Heart left ventricle (tissue), 16 donors: ENCODE measurements at regions not wholly inside any gene's neighbourhood (a gene's known extent, or its start where the extent isn't known, plus 50 kb on each side); places are given as distances from the start of the nearest gene placed in this dataset.
A peak's percentile ranks its signal among the peaks of the same experiment; 100 is the strongest.
"Not testable (repeated sequence)": the region's sequence is repeated elsewhere in the genome, so short reads cannot be mapped to it uniquely, and the experiment has no call there.

Experiments
- ATAC-seq, 4 donors: fragments of 200-7000 bp; cut with Tn5 transposase; one replicate each; pipeline ENCODE4 v1.9.1; 2020 to 2022; ENCODE audit warnings: moderate library complexity in 4 of 4, mild to moderate bottlenecking in 3 of 4, moderate number of reproducible peaks in 1 of 4
- DNase-seq, 5 donors: peaks; one replicate each; pipeline ENCODE4 v3.0.0-alpha.2; 2020
- H3K27ac ChIP-seq, 12 donors: fragments of 200-600 bp; sonication (generic) in 4 of 12; one replicate each; pipeline versions ENCODE4 v1.5.0 to v1.8.0; 2016 to 2022; ENCODE audit warnings: mild to moderate bottlenecking in 2 of 12
- H3K27me3 ChIP-seq, 9 donors: fragments of 200-600 bp; sonication (generic) in 2 of 9; one replicate each; pipeline versions ENCODE4 v1.5.1 to v1.8.0; 2016 to 2022; ENCODE audit warnings: mild to moderate bottlenecking in 3 of 9
- H3K36me3 ChIP-seq, 9 donors: fragments of 200-600 bp; sonication (generic) in 2 of 9; one replicate each; pipeline versions ENCODE4 v1.5.0 to v1.8.0; 2018 to 2022; ENCODE audit warnings: mild to moderate bottlenecking in 2 of 9
- H3K4me1 ChIP-seq, 12 donors: fragments of 200-600 bp; sonication (generic) in 4 of 12; one replicate each; pipeline versions ENCODE4 v1.5.0 to v1.8.0; 2016 to 2022; ENCODE audit warnings: mild to moderate bottlenecking in 3 of 12
- H3K4me3 ChIP-seq, 12 donors: fragments of 200-600 bp; sonication (generic) in 4 of 12; one replicate each; pipeline versions ENCODE4 v1.5.0 to v1.8.0; 2017 to 2022; ENCODE audit warnings: mild to moderate bottlenecking in 9 of 12, moderate library complexity in 4 of 12
- H3K9me3 ChIP-seq, 12 donors: fragments of 200-600 bp; sonication (generic) in 4 of 12; one replicate each; pipeline versions ENCODE4 v1.5.0 to v1.8.0; 2016 to 2022; ENCODE audit warnings: mild to moderate bottlenecking in 1 of 12
- CTCF ChIP-seq, 12 donors: fragments of 200-600 bp; sonication (generic) in 4 of 12; IDR thresholded peaks; one replicate each; pipeline versions ENCODE4 v1.5.0 to v1.8.0; 2018 to 2022; ENCODE audit warnings: antibody characterized with exemption in 12 of 12, mild to moderate bottlenecking in 5 of 12
- POLR2A ChIP-seq, 2 donors: fragments of 450-650 bp; IDR thresholded peaks; one replicate each; pipeline ENCODE4 v1.6.1; 2017; ENCODE audit warnings: antibody characterized with exemption in 2 of 2, mild to moderate bottlenecking in 2 of 2, moderate library complexity in 2 of 2
- WGBS, 4 donors: extraction: QIAGEN DNeasy Blood & Tissue Kit in 2 of 4; methylation state at CpG; one replicate each; pipeline versions ENCODE4 v1.1.5 to v1.1.7; 2013 to 2018; 5-methylcytosine and 5-hydroxymethylcytosine counted together
- intact Hi-C, 10 donors: fragments of 100-400 bp; cut with DNase I; formaldehyde crosslinking; loops; one replicate each; pipeline versions ENCODE4 v1.11.1 to v1.14.2; 2022
- donor health status: ischemic (EF 13 %, LVEDD 7.1; RV severe dilation, severe dysfunction).
- donor health status: healthy with polysubstance abuse.
- donor health status: DM: no; HTN: yes; CAD: no.
- donor health status: DM: no; HTN: no; CAD: no.
- donor health status: ischemic (EF 25% LVEDD 6.9; RV normal size, moderate dysfunction).
- donor health status: ischemic (EF 25% LVEDD 5.7; RV mildly dilated, moderate dysfunction).
- donor health status: healthy.
- donor health status: DM: yes; HTN: yes; CAD: no.
- donor health status: ischemic (EF 35%, LVEDD 5.7; RV mildly dilated, moderate dysfunction).
- donor health status: nonischemic (EF 11% LVEDD 7.7; RV severe dilation, severe dysfunction).
- donor health status: DM: yes; HTN: yes; CAD: no.
- donor health status: PGD.
- donor health status: ischemic (EF 29% LVEDD 5.4; RV normal size, mild dysfunction).
- donor health status: nonischemic (EF 23%, LVEDD 6.1; RV moderate dilation, normal function).

GRCh38 chr15:31203999-31204398 lies 102.5 kb upstream of the TRPM1 start:
- DNase-seq (no peak), ATAC-seq (no peak)
- Histone ChIP-seq H3K27me3 (no peaks in the 10 kb centered on the region), H3K4me3 (no peak overlapping the region), H3K27ac (no peak overlapping the region), H3K4me1 (peaks cover 0 to 8% (median 0%) of the 10 kb centered on the region in 12 donors), H3K36me3 (no peaks in the 10 kb centered on the region), H3K9me3 (no peaks in the 10 kb centered on the region)
- intact Hi-C loops = loop anchor here in 6 of 10 donors (2.0 to 10.0 kb wide), 4 partner anchors 113 to 285 kb away; no protein-coding TSS in a partner anchor
- 63 to 73% (median 67%) methylated on average over 8 of the region's 8 CpGs for WGBS, 4 donors
- TF ChIP-seq CTCF (IDR thresholded peaks at IDR 0.05) (no peak), POLR2A (IDR thresholded peaks at IDR 0.05) (no peak)

- DNase-seq = no peak
- no peaks in the 10 kb centered on the region for H3K27me3 ChIP-seq
- H3K9me3 ChIP-seq = peaks cover 0 to 11% (median 2%) of the 10 kb centered on the region in 12 donors
- 65 to 74% (median 71%) methylated on average over 9 to 14 of the region's 14 CpGs for WGBS, 4 donors
- H3K4me3 ChIP-seq = no peak overlapping the region
- TF ChIP-seq POLR2A (IDR thresholded peaks at IDR 0.05) = no peak
- TF ChIP-seq CTCF (IDR thresholded peaks at IDR 0.05) = peak in 5 of 12 donors; percentile 11 to 30 (median 21)
- intact Hi-C loops = loop anchor here in 2 of 10 donors (5.0 to 10.0 kb wide), 2 partner anchors 232 to 281 kb away; no protein-coding TSS in a partner anchor
- no peak for ATAC-seq
- H3K36me3 ChIP-seq = no peaks in the 10 kb centered on the region
- H3K27ac ChIP-seq = no peak overlapping the region
- H3K4me1 ChIP-seq = no peaks in the 10 kb centered on the region
Observed at GRCh38 chr15:31206386-31207181, 105.1 kb upstream of the TRPM1 start.

- intact Hi-C loops = loop anchor here in 2 of 10 donors (5.0 to 10.0 kb wide), 2 partner anchors 232 to 280 kb away; no protein-coding TSS in a partner anchor
- Histone ChIP-seq H3K27me3 (no peaks in the 10 kb centered on the region), H3K36me3 (no peaks in the 10 kb centered on the region), H3K9me3 (peaks cover 0 to 13% (median 2%) of the 10 kb centered on the region in 12 donors), H3K4me3 (no peak overlapping the region), H3K27ac (no peak overlapping the region), H3K4me1 (peaks cover 0 to 7% (median 1%) of the 10 kb centered on the region in 12 donors)
- ATAC-seq (no peak), DNase-seq (no peak)
- TF ChIP-seq POLR2A (IDR thresholded peaks at IDR 0.05) = no peak
- TF ChIP-seq CTCF (IDR thresholded peaks at IDR 0.05) = no peak
- 88 to 96% (median 91%) methylated on average over 2 of the region's 2 CpGs for WGBS, 4 donors
Observed at GRCh38 chr15:31207246-31207645, 105.7 kb upstream of the TRPM1 start.

GRCh38 chr15:31207861-31208260 lies 106.3 kb upstream of the TRPM1 start:
- H3K9me3 ChIP-seq = peaks cover 0 to 13% (median 2%) of the 10 kb centered on the region in 12 donors
- H3K36me3 ChIP-seq, ATAC-seq, H3K27ac ChIP-seq, DNase-seq, H3K4me3 ChIP-seq, H3K27me3 ChIP-seq: not testable (repeated sequence)
- peaks cover 0 to 13% (median 7%) of the 10 kb centered on the region in 12 donors for H3K4me1 ChIP-seq
- WGBS, 4 donors = 90 to 100% (median 100%) methylated on average over 1 of the region's 1 CpG
- intact Hi-C loops = loop anchor here in 2 of 10 donors (5.0 to 10.0 kb wide), 2 partner anchors 233 to 279 kb away; no protein-coding TSS in a partner anchor
